ENCODE measurements at regions not wholly inside any gene's neighbourhood (a gene's known extent, or its start where the extent isn't known, plus 50 kb on each side); places are given as distances from the start of the nearest gene placed in this dataset.

DNA sequence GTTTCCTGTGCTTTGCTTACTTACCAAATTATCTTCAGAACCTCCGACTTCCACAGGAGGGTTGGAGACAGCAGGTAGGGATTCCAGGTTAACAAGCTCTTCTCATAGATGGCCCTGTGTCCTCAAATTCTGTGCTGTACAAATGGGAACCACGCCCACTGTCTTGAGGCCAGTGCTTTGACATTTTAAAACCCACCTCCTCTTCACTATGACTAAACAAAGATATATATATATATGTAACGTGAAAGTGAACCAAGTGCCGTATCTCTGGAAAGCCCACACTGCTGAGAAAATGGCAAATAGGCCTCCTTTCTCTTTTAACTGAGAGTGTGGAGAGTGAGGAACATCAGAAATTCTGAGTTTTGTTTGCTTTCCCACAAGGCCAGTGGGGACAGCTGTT lies 99.6 kb downstream of the ZBTB18 start:
- Histone ChIP-seq H3K4me3 (replicated peaks in 1 of 3; ENCODE audit: low read depth in 2 of 3, low read length in 3 of 3) (no peak overlapping the region), H3K36me3 (replicated peaks in 1 of 2; ENCODE audit: control insufficient read depth in 1 of 2, insufficient read depth in 2 of 2, low read length in 2 of 2) (no peaks in the 10 kb centered on the region), H3K9ac (ENCODE audit: insufficient read depth, low read length, poor library complexity, severe bottlenecking) (no peak overlapping the region), H3K4me1 (ENCODE audit: control insufficient read depth in 1 of 2, insufficient read depth in 2 of 2, low read length in 2 of 2) (no peaks in the 10 kb centered on the region), H2AFZ (ENCODE audit: insufficient read depth, low read depth, low read length, poor library complexity, severe bottlenecking) (no peak overlapping the region), H3K79me2 (ENCODE audit: insufficient read depth, low read length) (no peaks in the 10 kb centered on the region), H3K27me3 (ENCODE audit: control insufficient read depth in 2 of 2, insufficient read depth in 2 of 2, low read length in 2 of 2) (no peaks in the 10 kb centered on the region), H3K27ac (ENCODE audit: low read depth in 1 of 2, low read length in 2 of 2) (no peak overlapping the region), H4K20me1 (ENCODE audit: insufficient read depth, low read length) (no peaks in the 10 kb centered on the region), H3K4me2 (replicated peaks; ENCODE audit: extremely low read depth, low read length, poor library complexity, severe bottlenecking) (no peak overlapping the region), H3K9me3 (replicated peaks in 1 of 2; ENCODE audit: control insufficient read depth in 1 of 2, insufficient read depth in 1 of 2, low read length in 2 of 2) (no peaks in the 10 kb centered on the region)
- no peak overlapping the region for H3K4me3 Mint-ChIP-seq
- intact Hi-C loops (cut with micrococcal nuclease), result no loop called here
- no CpG with 5 or more reads among the region's 4 CpGs for WGBS (ENCODE audit: insufficient coverage)
- H3K27ac Mint-ChIP-seq, result no peak overlapping the region
- H3K27me3 Mint-ChIP-seq (ENCODE audit: low read depth in 3 of 3), result no peaks in the 10 kb centered on the region
- TF ChIP-seq, protein P1, sequence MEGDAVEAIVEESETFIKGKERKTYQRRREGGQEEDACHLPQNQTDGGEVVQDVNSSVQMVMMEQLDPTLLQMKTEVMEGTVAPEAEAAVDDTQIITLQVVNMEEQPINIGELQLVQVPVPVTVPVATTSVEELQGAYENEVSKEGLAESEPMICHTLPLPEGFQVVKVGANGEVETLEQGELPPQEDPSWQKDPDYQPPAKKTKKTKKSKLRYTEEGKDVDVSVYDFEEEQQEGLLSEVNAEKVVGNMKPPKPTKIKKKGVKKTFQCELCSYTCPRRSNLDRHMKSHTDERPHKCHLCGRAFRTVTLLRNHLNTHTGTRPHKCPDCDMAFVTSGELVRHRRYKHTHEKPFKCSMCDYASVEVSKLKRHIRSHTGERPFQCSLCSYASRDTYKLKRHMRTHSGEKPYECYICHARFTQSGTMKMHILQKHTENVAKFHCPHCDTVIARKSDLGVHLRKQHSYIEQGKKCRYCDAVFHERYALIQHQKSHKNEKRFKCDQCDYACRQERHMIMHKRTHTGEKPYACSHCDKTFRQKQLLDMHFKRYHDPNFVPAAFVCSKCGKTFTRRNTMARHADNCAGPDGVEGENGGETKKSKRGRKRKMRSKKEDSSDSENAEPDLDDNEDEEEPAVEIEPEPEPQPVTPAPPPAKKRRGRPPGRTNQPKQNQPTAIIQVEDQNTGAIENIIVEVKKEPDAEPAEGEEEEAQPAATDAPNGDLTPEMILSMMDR (IDR thresholded peaks at IDR 0.05), result no peak
- H3K9me3 Mint-ChIP-seq, result peaks cover 0 to 2% (median 0%) of the 10 kb centered on the region in 7 donors
- DNase-seq, result no peak
- peaks cover 2% of the 10 kb centered on the region for H3K4me1 Mint-ChIP-seq
- H3K36me3 Mint-ChIP-seq, result no peaks in the 10 kb centered on the region

DNA sequence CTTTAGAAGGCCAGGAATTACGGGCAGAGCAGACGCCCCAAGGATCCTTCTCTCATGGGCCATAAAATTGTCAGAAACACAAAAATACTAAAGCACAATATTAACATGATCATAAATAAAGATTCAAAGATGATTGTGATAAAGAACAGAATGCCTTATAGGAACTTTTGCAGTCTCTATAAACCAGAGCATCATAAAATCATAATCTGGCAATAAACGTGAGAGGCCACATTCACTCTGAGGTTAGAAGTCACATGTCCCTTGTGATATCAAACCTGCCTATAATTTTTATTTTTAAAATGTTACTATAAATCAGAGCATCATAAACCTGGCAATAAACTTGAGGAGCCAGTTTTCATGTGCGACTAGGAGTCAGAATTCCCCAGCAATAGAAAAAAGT lies 100.5 kb downstream of the ZBTB18 start:
- Histone ChIP-seq H4K20me1 (ENCODE audit: insufficient read depth, low read length) (no peaks in the 10 kb centered on the region), H3K4me3 (replicated peaks in 1 of 3; ENCODE audit: low read depth in 2 of 3, low read length in 3 of 3) (no peak overlapping the region), H2AFZ (ENCODE audit: insufficient read depth, low read depth, low read length, poor library complexity, severe bottlenecking) (no peak overlapping the region), H3K4me2 (replicated peaks; ENCODE audit: extremely low read depth, low read length, poor library complexity, severe bottlenecking) (no peak overlapping the region), H3K4me1 (ENCODE audit: control insufficient read depth in 1 of 2, insufficient read depth in 2 of 2, low read length in 2 of 2) (no peaks in the 10 kb centered on the region), H3K9ac (ENCODE audit: insufficient read depth, low read length, poor library complexity, severe bottlenecking) (no peak overlapping the region), H3K36me3 (replicated peaks in 1 of 2; ENCODE audit: control insufficient read depth in 1 of 2, insufficient read depth in 2 of 2, low read length in 2 of 2) (no peaks in the 10 kb centered on the region), H3K9me3 (replicated peaks in 1 of 2; ENCODE audit: control insufficient read depth in 1 of 2, insufficient read depth in 1 of 2, low read length in 2 of 2) (no peaks in the 10 kb centered on the region), H3K27me3 (ENCODE audit: control insufficient read depth in 2 of 2, insufficient read depth in 2 of 2, low read length in 2 of 2) (no peaks in the 10 kb centered on the region), H3K79me2 (ENCODE audit: insufficient read depth, low read length) (no peaks in the 10 kb centered on the region), H3K27ac (ENCODE audit: low read depth in 1 of 2, low read length in 2 of 2) (no peak overlapping the region)
- H3K4me3 Mint-ChIP-seq, result no peak overlapping the region
- H3K27me3 Mint-ChIP-seq (ENCODE audit: low read depth in 3 of 3), result no peaks in the 10 kb centered on the region
- H3K36me3 Mint-ChIP-seq, result no peaks in the 10 kb centered on the region
- H3K9me3 Mint-ChIP-seq, result no peaks in the 10 kb centered on the region
- peaks cover 2% of the 10 kb centered on the region for H3K4me1 Mint-ChIP-seq
- no CpG with 5 or more reads among the region's 4 CpGs for WGBS (ENCODE audit: insufficient coverage)
- intact Hi-C loops (cut with micrococcal nuclease), result no loop called here
- TF ChIP-seq, protein P1 (IDR thresholded peaks at IDR 0.05), result no peak
- no peak for DNase-seq
- no peak overlapping the region for H3K27ac Mint-ChIP-seq

Measured in CD14-positive monocyte (primary cell).